ENCODE measurements at regions not wholly inside any gene's neighbourhood (a gene's known extent, or its start where the extent isn't known, plus 50 kb on each side); places are given as distances from the start of the nearest gene placed in this dataset.

DNA sequence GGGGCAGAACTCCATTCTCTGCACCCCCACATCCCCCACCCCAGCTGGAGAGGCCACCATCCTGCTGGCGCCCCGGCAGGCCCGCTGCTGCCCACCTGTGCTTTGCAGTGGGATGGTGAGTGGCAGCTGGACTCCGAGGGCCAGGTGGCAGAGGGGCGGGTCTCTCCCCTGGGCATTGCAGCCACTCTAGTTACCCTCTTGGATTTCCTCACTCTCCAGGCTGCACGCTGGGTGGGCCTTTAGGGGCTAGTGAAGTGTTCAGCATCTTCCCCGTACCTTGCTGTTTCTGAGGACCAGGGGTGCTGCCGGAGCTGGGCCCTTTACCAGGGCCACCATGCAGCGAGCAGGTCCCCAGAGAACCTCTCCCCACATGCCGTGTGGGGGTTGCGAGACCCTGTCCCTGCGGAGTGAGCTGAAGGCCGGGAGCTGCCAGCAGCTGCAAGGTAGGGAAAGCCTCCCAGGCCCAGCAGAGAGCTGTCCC lies 88.4 kb upstream of the SH3PXD2B start:
- DNase-seq (ENCODE audit: low read depth in 1 of 2, low spot score in 2 of 2) (peak in 1 of 2 experiments; percentile 42), FAIRE-seq (no peak)
- POLR2A ChIA-PET (ENCODE audit: partially characterized antibody), result interaction anchor here (1.2 kb wide), 1 partner anchor 14 kb away, joined by 3 read pairs; no protein-coding TSS in a partner anchor

More for the DNA sequence above, 88.4 kb upstream of the SH3PXD2B start:
- Histone ChIP-seq H3K9ac (replicated peaks in 1 of 4; ENCODE audit: extremely low read depth in 1 of 4, low read depth in 3 of 4, low read length in 3 of 4) (no peak overlapping the region), H3K56ac (replicated peaks; ENCODE audit: insufficient read length, low read depth, low read length) (no peak overlapping the region), H4K5ac (ENCODE audit: insufficient read length, low read depth, low read length) (no peak overlapping the region), H4K20me1 (replicated peaks in 1 of 2; ENCODE audit: control insufficient read depth in 1 of 2, insufficient read depth in 2 of 2, low read length in 2 of 2) (no peaks in the 10 kb centered on the region), H3K23ac (ENCODE audit: insufficient read length) (no peak overlapping the region), H3K4me3 (ENCODE audit: extremely low read depth in 1 of 4, insufficient read depth in 2 of 4, low read depth in 3 of 4, low read length in 4 of 4) (no peak overlapping the region), H3K36me3 (ENCODE audit: control insufficient read depth in 2 of 4, insufficient read depth in 4 of 4, low read length in 3 of 4) (no peaks in the 10 kb centered on the region), H3K4me2 (ENCODE audit: insufficient read depth in 1 of 2, low read depth in 2 of 2, low read length in 2 of 2) (no peak overlapping the region), H2BK5ac (ENCODE audit: low read depth, low read length) (no peak overlapping the region), H3K14ac (ENCODE audit: insufficient read length) (no peak overlapping the region), H2AK5ac (ENCODE audit: low read depth, low read length) (no peak overlapping the region), H3K23me2 (ENCODE audit: low read depth, low read length) (no peaks in the 10 kb centered on the region), H3K4ac (replicated peaks; ENCODE audit: insufficient read length, low read depth, low read length) (no peak overlapping the region), H3K27me3 (replicated peaks in 1 of 4; ENCODE audit: control insufficient read depth in 3 of 4, extremely low read depth in 1 of 4, insufficient read depth in 3 of 4, low read length in 3 of 4) (peaks cover 0 to 2% (median 0%) of the 10 kb centered on the region in 4 experiments; a peak in 3 of 7 replicates), H3K79me1 (ENCODE audit: low read depth, low read length) (no peaks in the 10 kb centered on the region), H3K18ac (ENCODE audit: extremely low read depth, low read length) (no peak overlapping the region), H3K4me1 (replicated peaks in 1 of 4; ENCODE audit: control insufficient read depth in 3 of 4, insufficient read depth in 4 of 4, low read length in 3 of 4) (peaks cover 0 to 8% (median 2%) of the 10 kb centered on the region in 4 experiments; a peak in 3 of 7 replicates), H4K8ac (ENCODE audit: extremely low read depth, insufficient read depth, low read length) (no peak overlapping the region; the same call in 1 of the 2 replicates), H3K27ac (ENCODE audit: low read depth, low read length) (no peak overlapping the region), H2BK120ac (replicated peaks; ENCODE audit: low read depth, low read length) (no peak overlapping the region), H3K79me2 (ENCODE audit: control insufficient read depth in 1 of 2, insufficient read depth in 2 of 2, low read length in 2 of 2) (no peaks in the 10 kb centered on the region), H4K91ac (replicated peaks; ENCODE audit: insufficient read length, low read length) (no peak overlapping the region), H2BK15ac (ENCODE audit: low read length) (no peak overlapping the region), H2AFZ (ENCODE audit: low read length) (no peak overlapping the region), H3K9me3 (ENCODE audit: insufficient read depth in 2 of 2, low read depth in 1 of 2, low read length in 1 of 2) (peaks cover 0 to 2% of the 10 kb centered on the region in 2 experiments; a peak in 1 of 4 replicates), H2BK12ac (ENCODE audit: low read depth, low read length) (no peak overlapping the region), H2BK20ac (ENCODE audit: low read length) (no peak overlapping the region)
- TF ChIP-seq SRF (IDR thresholded peaks at IDR 0.05; ENCODE audit: low read depth, low read length) (no peak), FOSL1 (IDR thresholded peaks at IDR 0.05; ENCODE audit: insufficient read depth, low read depth, low read length) (no peak), SP2 (IDR thresholded peaks at IDR 0.05; ENCODE audit: low read length) (no peak), RFX5 (IDR thresholded peaks at IDR 0.05; ENCODE audit: borderline replicate concordance, low read depth, low read length) (no peak), HDAC2 (IDR thresholded peaks at IDR 0.05; ENCODE audit: borderline replicate concordance in 1 of 2, low read depth in 2 of 2, low read length in 2 of 2) (no peak), TAF1 (IDR thresholded peaks at IDR 0.05; ENCODE audit: low read depth, low read length) (no peak), TBP (IDR thresholded peaks at IDR 0.05; ENCODE audit: low read depth, low read length) (no peak)
- TF ChIP-seq, protein P1, sequence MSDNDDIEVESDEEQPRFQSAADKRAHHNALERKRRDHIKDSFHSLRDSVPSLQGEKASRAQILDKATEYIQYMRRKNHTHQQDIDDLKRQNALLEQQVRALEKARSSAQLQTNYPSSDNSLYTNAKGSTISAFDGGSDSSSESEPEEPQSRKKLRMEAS (IDR thresholded peaks at IDR 0.05), result no peak
- CTCF ChIA-PET (ENCODE audit: partially characterized antibody), result interaction anchor here (1.0 to 2.8 kb wide), 4 partner anchors 12 to 71 kb away, joined by 3 to 9 read pairs (median 4); no protein-coding TSS in a partner anchor
- WGBS, 2 experiments (ENCODE audit: extremely low coverage in 1 of 2, insufficient coverage in 1 of 2, insufficient read length in 1 of 2, insufficient replicate concordance in 2 of 2, low coverage in 1 of 2, low lambda C conversion rate in 2 of 2, missing lambda C conversion rate in 1 of 2), result 99% methylated on average over 11 of the region's 13 CpGs; no CpG with 5 or more reads in 1 of the 2 experiments

Data from H1 (cell line).